Liver (tissue), 3 donors: ENCODE measurements at regions not wholly inside any gene's neighbourhood (a gene's known extent, or its start where the extent isn't known, plus 50 kb on each side); places are given as distances from the start of the nearest gene placed in this dataset.

ENCODE experiments used
- FOXA1 ChIP-seq: IDR thresholded peaks from 2 replicates; pipeline ENCODE4 v1.6.1; 2016; ENCODE audit warnings: antibody characterized with exemption
- GABPA ChIP-seq, 2 donors: IDR thresholded peaks in 1 of 2; conservative IDR thresholded peaks in 1 of 2; 2 replicates each; pipeline ENCODE4 v1.6.1; 2016; ENCODE audit warnings: antibody characterized with exemption in 2 of 2, mild to moderate bottlenecking in 1 of 2, moderate library complexity in 1 of 2
- SP1 ChIP-seq: IDR thresholded peaks from 2 replicates; pipeline ENCODE4 v1.6.1; 2018; ENCODE audit warnings: antibody characterized with exemption, mild to moderate bottlenecking
- TF ChIP-seq, protein P1 (sequence below): fragments of 150-350 bp; IDR thresholded peaks from 2 replicates; pipeline ENCODE4 v1.5.1; 2017; ENCODE audit warnings: improper control_type of control experiment, low read depth, low read length; ENCODE audit not compliant: missing input control
- TF ChIP-seq, protein P2 (sequence below): IDR thresholded peaks from 2 replicates; pipeline ENCODE4 v1.6.1; 2016; ENCODE audit warnings: antibody characterized with exemption
- TF ChIP-seq, protein P3 (sequence below): IDR thresholded peaks from 2 replicates; pipeline ENCODE4 v1.6.1; 2016; ENCODE audit warnings: antibody characterized with exemption
- donor health status: healthy.
- donor health status: healthy.

DNA sequence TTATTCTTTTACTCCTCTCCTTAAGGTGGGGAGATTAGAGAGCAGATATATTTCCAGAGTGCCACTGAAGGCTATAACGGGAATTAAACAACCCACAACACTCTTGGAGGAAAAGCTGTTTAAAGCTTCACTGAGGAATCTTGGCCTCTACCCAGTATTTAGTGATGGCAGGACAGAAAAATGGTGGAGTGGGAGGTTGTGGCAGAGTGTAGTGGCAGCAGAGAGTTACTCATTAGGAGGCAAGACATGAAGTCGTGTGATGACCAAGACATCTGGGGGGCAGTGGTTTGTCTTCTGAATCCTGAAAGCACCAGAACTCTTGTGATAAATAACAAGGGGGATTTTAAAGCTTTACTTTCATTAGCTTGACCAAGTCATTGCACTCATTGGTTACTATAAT, 563.5 kb upstream of the SLITRK5 start:
- TF ChIP-seq FOXA1 (no peak), SP1 (no peak), GABPA (IDR thresholded peaks at IDR 0.05 in 1 of 2, conservative IDR thresholded peaks at IDR 0.05 in 1 of 2) (no peak)
- TF ChIP-seq, protein P1, sequence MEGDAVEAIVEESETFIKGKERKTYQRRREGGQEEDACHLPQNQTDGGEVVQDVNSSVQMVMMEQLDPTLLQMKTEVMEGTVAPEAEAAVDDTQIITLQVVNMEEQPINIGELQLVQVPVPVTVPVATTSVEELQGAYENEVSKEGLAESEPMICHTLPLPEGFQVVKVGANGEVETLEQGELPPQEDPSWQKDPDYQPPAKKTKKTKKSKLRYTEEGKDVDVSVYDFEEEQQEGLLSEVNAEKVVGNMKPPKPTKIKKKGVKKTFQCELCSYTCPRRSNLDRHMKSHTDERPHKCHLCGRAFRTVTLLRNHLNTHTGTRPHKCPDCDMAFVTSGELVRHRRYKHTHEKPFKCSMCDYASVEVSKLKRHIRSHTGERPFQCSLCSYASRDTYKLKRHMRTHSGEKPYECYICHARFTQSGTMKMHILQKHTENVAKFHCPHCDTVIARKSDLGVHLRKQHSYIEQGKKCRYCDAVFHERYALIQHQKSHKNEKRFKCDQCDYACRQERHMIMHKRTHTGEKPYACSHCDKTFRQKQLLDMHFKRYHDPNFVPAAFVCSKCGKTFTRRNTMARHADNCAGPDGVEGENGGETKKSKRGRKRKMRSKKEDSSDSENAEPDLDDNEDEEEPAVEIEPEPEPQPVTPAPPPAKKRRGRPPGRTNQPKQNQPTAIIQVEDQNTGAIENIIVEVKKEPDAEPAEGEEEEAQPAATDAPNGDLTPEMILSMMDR: no peak
- TF ChIP-seq, protein P2, sequence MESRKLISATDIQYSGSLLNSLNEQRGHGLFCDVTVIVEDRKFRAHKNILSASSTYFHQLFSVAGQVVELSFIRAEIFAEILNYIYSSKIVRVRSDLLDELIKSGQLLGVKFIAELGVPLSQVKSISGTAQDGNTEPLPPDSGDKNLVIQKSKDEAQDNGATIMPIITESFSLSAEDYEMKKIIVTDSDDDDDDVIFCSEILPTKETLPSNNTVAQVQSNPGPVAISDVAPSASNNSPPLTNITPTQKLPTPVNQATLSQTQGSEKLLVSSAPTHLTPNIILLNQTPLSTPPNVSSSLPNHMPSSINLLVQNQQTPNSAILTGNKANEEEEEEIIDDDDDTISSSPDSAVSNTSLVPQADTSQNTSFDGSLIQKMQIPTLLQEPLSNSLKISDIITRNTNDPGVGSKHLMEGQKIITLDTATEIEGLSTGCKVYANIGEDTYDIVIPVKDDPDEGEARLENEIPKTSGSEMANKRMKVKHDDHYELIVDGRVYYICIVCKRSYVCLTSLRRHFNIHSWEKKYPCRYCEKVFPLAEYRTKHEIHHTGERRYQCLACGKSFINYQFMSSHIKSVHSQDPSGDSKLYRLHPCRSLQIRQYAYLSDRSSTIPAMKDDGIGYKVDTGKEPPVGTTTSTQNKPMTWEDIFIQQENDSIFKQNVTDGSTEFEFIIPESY: no peak
- TF ChIP-seq, protein P3, sequence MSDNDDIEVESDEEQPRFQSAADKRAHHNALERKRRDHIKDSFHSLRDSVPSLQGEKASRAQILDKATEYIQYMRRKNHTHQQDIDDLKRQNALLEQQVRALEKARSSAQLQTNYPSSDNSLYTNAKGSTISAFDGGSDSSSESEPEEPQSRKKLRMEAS: no peak
